Colonic mucosa (tissue), 4 donors: ENCODE measurements at regions not wholly inside any gene's neighbourhood (a gene's known extent, or its start where the extent isn't known, plus 50 kb on each side); places are given as distances from the start of the nearest gene placed in this dataset.

Experiments
- DNase-seq: peaks from one replicate; pipeline ENCODE4 v3.0.0-alpha.2; 2020
- H3K27ac ChIP-seq: fragments of 200-600 bp; one replicate; pipeline ENCODE4 v1.8.0; 2021
- H3K27me3 ChIP-seq: fragments of 200-600 bp; one replicate; pipeline ENCODE4 v1.8.0; 2021
- H3K36me3 ChIP-seq: fragments of 200-600 bp; one replicate; pipeline ENCODE4 v1.8.0; 2021
- H3K4me1 ChIP-seq: fragments of 200-600 bp; one replicate; pipeline ENCODE4 v1.8.0; 2021; ENCODE audit warnings: mild to moderate bottlenecking
- H3K4me3 ChIP-seq: fragments of 200-600 bp; one replicate; pipeline ENCODE4 v1.8.0; 2021
- H3K9ac ChIP-seq, 2 donors: one replicate each; pipeline ENCODE4 v1.7.0; 2013; ENCODE audit warnings: control low read depth in 2 of 2, low read depth in 2 of 2, low read length in 2 of 2
- H3K9me3 ChIP-seq: fragments of 200-600 bp; one replicate; pipeline ENCODE4 v1.8.0; 2021
- intact Hi-C: fragments of 100-400 bp; cut with DNase I; formaldehyde crosslinking; loops from one replicate; pipeline ENCODE4 v1.14.1; 2022
- TF ChIP-seq, protein P1 (sequence below): fragments of 200-600 bp; IDR thresholded peaks from one replicate; pipeline ENCODE4 v1.8.0; 2022; ENCODE audit warnings: antibody characterized with exemption, mild to moderate bottlenecking
- donor health status: healthy.
- donor health status: DM: no; HTN: no; CAD: no.
- donor health status: DM: no; HTN: no; CAD: no.

DNA sequence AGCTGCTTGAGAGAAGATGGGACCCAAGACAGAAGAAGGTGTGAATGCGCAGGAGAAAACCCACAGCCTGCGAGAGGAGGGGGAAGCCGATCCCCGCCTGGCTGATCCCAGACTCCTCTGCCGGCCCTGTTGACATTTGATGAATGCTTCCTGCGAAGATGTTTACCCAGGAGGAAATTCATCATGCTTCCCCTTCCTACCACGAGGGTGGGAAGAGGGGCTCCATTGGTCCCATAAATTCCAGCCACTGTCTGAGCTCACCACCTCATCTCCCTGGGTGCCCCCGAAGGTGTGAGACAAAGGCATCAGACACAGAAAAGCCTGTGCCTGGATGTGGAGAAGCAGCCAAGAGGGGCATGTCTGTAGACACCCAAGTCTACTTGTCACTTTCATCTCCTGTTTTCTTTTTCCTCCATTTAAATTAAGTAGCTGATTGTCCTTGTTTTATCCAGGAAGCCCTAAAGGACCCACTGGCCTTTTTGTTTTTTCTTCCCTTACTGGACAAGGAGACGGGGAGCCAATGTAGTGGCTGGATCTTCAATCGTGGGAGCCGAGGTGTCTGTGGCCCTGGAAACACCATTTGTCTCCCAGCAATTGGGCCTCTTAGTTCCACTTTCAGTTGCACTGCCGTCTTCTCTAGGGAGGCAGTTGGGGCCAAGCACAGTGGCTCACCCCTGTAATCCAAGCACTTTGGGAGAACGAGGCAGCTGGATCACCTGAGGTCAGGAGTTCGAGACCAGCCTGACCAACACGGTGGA, 95.3 kb upstream of the HES1 start:
- no peaks in the 10 kb centered on the region for H3K9me3 ChIP-seq
- no peak overlapping the region for H3K27ac ChIP-seq
- H3K36me3 ChIP-seq = no peaks in the 10 kb centered on the region
- no peak overlapping the region for H3K9ac ChIP-seq
- DNase-seq = no peak
- H3K27me3 ChIP-seq = no peaks in the 10 kb centered on the region
- H3K4me3 ChIP-seq = no peak overlapping the region
- intact Hi-C loops = no loop called here
- TF ChIP-seq, protein P1, sequence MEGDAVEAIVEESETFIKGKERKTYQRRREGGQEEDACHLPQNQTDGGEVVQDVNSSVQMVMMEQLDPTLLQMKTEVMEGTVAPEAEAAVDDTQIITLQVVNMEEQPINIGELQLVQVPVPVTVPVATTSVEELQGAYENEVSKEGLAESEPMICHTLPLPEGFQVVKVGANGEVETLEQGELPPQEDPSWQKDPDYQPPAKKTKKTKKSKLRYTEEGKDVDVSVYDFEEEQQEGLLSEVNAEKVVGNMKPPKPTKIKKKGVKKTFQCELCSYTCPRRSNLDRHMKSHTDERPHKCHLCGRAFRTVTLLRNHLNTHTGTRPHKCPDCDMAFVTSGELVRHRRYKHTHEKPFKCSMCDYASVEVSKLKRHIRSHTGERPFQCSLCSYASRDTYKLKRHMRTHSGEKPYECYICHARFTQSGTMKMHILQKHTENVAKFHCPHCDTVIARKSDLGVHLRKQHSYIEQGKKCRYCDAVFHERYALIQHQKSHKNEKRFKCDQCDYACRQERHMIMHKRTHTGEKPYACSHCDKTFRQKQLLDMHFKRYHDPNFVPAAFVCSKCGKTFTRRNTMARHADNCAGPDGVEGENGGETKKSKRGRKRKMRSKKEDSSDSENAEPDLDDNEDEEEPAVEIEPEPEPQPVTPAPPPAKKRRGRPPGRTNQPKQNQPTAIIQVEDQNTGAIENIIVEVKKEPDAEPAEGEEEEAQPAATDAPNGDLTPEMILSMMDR = no peak
- H3K4me1 ChIP-seq = peaks cover 6% of the 10 kb centered on the region

DNA sequence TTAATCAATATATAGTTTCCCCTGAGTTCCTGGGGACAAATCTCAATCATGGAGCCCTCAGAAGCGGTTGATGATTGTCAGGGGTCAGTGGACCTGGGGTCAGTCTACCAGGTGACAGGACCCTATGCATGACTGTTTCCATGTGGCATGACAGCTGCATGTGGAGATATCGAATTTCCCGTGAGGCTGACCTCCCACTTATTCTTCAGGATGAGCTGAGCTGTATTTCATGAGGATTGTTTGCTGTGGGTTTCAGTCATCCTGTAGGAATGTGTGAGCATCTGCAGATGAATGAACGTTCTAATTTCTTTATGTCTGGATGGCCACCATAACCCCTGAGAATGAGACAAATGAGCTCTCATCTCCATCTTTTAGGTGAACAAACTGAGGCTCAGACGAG, 93.0 kb upstream of the HES1 start:
- TF ChIP-seq, protein P1 = no peak
- no peaks in the 10 kb centered on the region for H3K9me3 ChIP-seq
- H3K36me3 ChIP-seq = no peaks in the 10 kb centered on the region
- no peak overlapping the region for H3K9ac ChIP-seq
- H3K4me3 ChIP-seq = no peak overlapping the region
- intact Hi-C loops = no loop called here
- no peaks in the 10 kb centered on the region for H3K27me3 ChIP-seq
- peaks cover 6% of the 10 kb centered on the region for H3K4me1 ChIP-seq
- no peak for DNase-seq
- no peak overlapping the region for H3K27ac ChIP-seq

DNA sequence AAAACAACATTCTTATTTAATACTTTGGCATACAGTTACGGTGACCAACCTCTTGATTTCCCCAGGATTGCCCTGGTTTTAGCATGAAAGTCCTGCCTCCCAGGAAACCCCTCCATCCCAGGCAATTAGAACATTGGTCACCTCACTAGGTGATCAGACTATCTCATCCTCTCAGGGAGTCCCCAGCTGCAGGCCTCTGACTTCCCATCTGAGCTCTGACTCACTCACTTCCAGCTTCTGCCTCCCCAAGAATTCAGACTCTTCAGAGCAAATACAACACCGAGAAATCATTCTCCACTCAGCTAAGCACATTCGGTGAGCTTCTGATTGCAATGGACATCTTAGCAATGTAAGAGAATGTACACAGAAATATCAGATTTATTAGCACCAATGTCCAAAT, 92.4 kb upstream of the HES1 start:
- TF ChIP-seq, protein P1 = no peak
- no peak overlapping the region for H3K9ac ChIP-seq
- no peaks in the 10 kb centered on the region for H3K27me3 ChIP-seq
- H3K4me3 ChIP-seq = no peak overlapping the region
- DNase-seq = no peak
- H3K4me1 ChIP-seq = peaks cover 6% of the 10 kb centered on the region
- H3K36me3 ChIP-seq = no peaks in the 10 kb centered on the region
- intact Hi-C loops = no loop called here
- no peak overlapping the region for H3K27ac ChIP-seq
- no peaks in the 10 kb centered on the region for H3K9me3 ChIP-seq

DNA sequence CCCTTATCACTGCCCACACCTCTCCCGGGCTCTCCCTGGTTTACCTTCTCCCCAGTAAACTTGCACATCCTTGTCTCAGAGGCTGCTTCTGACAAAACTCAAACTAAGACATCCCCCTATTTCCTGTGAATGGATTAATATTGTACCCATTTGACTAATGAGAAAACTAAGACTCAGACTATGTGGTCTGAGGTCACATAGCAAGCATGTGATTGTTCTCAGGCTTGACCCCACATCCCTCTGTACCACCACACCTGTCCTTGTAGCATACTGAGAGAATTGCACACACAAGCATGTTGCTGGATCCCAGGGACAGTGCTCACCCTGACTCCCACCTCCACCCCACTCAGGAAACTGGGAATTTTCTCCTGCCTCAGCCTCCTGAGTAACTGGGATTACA, 90.7 kb upstream of the HES1 start:
- Histone ChIP-seq H3K4me1 (peaks cover 8% of the 10 kb centered on the region), H3K9ac (no peak overlapping the region), H3K27me3 (no peaks in the 10 kb centered on the region), H3K9me3 (no peaks in the 10 kb centered on the region), H3K36me3 (no peaks in the 10 kb centered on the region), H3K27ac (no peak overlapping the region), H3K4me3 (no peak overlapping the region)
- intact Hi-C loops = no loop called here
- TF ChIP-seq, protein P1 = no peak
- no peak for DNase-seq

DNA sequence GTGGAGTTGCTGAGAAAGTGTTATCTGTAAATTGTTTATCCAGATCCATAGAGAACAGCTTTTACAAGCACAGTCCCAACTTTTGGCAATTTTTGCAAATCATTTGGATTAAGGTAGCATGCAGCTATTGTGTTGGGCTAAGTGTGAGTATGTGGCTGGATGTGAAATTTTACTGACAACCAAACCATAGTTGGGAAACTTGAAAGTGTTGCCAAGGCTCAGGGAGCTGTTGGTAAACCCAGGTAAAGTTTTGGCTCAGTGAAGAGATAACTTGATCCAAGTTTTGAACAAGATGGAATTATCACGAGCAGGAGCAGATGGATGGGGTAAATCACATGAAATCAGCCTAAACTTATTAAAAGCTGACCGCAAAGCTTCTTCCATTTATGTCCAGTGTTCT, 90.0 kb upstream of the HES1 start:
- Histone ChIP-seq H3K4me3 (no peak overlapping the region), H3K27ac (no peak overlapping the region), H3K9ac (no peak overlapping the region), H3K36me3 (no peaks in the 10 kb centered on the region), H3K9me3 (no peaks in the 10 kb centered on the region), H3K4me1 (peaks cover 8% of the 10 kb centered on the region), H3K27me3 (no peaks in the 10 kb centered on the region)
- DNase-seq = no peak
- TF ChIP-seq, protein P1 = no peak
- intact Hi-C loops = no loop called here
